ENCODE measurements at regions not wholly inside any gene's neighbourhood (a gene's known extent, or its start where the extent isn't known, plus 50 kb on each side); places are given as distances from the start of the nearest gene placed in this dataset.
"Not testable (repeated sequence)": the region's sequence is repeated elsewhere in the genome, so short reads cannot be mapped to it uniquely, and the experiment has no call there.

GRCh38 chr10:9253121-9253520, 1198.6 kb downstream of the GATA3 start:
- no peaks in the 10 kb centered on the region for H3K36me3 ChIP-seq (ENCODE audit: low read depth)
- no peak for ATAC-seq
- TF ChIP-seq CTCF (IDR thresholded peaks at IDR 0.05): no peak
- H3K4me3 ChIP-seq: no peak overlapping the region
- H3K9me3 ChIP-seq: no peaks in the 10 kb centered on the region
- DNase-seq: no peak
- intact Hi-C loops (cut with DNase I, micrococcal nuclease): no loop called here
- H3K4me1 ChIP-seq (ENCODE audit: low read depth): no peaks in the 10 kb centered on the region

GRCh38 chr10:9254353-9254752, 1199.9 kb downstream of the GATA3 start:
- intact Hi-C loops (cut with DNase I, micrococcal nuclease): no loop called here
- H3K9me3 ChIP-seq: no peaks in the 10 kb centered on the region
- DNase-seq: no peak
- no peaks in the 10 kb centered on the region for H3K36me3 ChIP-seq (ENCODE audit: low read depth)
- no peaks in the 10 kb centered on the region for H3K4me1 ChIP-seq (ENCODE audit: low read depth)
- no peak overlapping the region for H3K4me3 ChIP-seq
- ATAC-seq: no peak
- TF ChIP-seq CTCF (IDR thresholded peaks at IDR 0.05): no peak

- ATAC-seq (no peak), DNase-seq (no peak)
- Histone ChIP-seq H3K36me3 (ENCODE audit: low read depth) (no peaks in the 10 kb centered on the region), H3K9me3 (no peaks in the 10 kb centered on the region), H3K4me1 (ENCODE audit: low read depth) (no peaks in the 10 kb centered on the region), H3K4me3 (no peak overlapping the region)
- no peak for TF ChIP-seq CTCF (IDR thresholded peaks at IDR 0.05)
- intact Hi-C loops (cut with DNase I, micrococcal nuclease): no loop called here
Observed at GRCh38 chr10:9260690-9261089, 1206.2 kb downstream of the GATA3 start.

GRCh38 chr10:9262770-9263169, 1208.3 kb downstream of the GATA3 start:
- TF ChIP-seq CTCF (IDR thresholded peaks at IDR 0.05): no peak
- DNase-seq (no peak), ATAC-seq (no peak)
- H3K4me3 ChIP-seq: no peak overlapping the region
- intact Hi-C loops (cut with DNase I, micrococcal nuclease): no loop called here
- no peaks in the 10 kb centered on the region for H3K36me3 ChIP-seq (ENCODE audit: low read depth)
- no peaks in the 10 kb centered on the region for H3K9me3 ChIP-seq
- H3K4me1 ChIP-seq (ENCODE audit: low read depth): no peaks in the 10 kb centered on the region

- ATAC-seq (no peak), DNase-seq (no peak)
- Histone ChIP-seq H3K9me3 (no peaks in the 10 kb centered on the region), H3K4me3 (no peak overlapping the region), H3K4me1 (ENCODE audit: low read depth) (no peaks in the 10 kb centered on the region), H3K36me3 (ENCODE audit: low read depth) (no peaks in the 10 kb centered on the region)
- TF ChIP-seq CTCF (IDR thresholded peaks at IDR 0.05): no peak
- intact Hi-C loops (cut with DNase I, micrococcal nuclease): no loop called here
Observed at GRCh38 chr10:9268176-9268575, 1213.7 kb downstream of the GATA3 start.

- intact Hi-C loops (cut with DNase I, micrococcal nuclease); H3K36me3 ChIP-seq (ENCODE audit: low read depth); DNase-seq; ATAC-seq; H3K9me3 ChIP-seq; H3K4me1 ChIP-seq (ENCODE audit: low read depth); H3K4me3 ChIP-seq: not testable (repeated sequence)
Observed at GRCh38 chr10:9273126-9273833, 1218.8 kb downstream of the GATA3 start.

Measured in mucosa of descending colon (tissue), 3 donors.